Skeletal muscle satellite cell (primary cell): ENCODE measurements at regions not wholly inside any gene's neighbourhood (a gene's known extent, or its start where the extent isn't known, plus 50 kb on each side); places are given as distances from the start of the nearest gene placed in this dataset.

Experiments used
- H3K27me3 ChIP-seq: 2 replicates; pipeline ENCODE4 v1.7.0; 2013; ENCODE audit warnings: low read length; ENCODE audit not compliant: control insufficient read depth, insufficient read depth
- H3K36me3 ChIP-seq: 2 replicates; pipeline ENCODE4 v1.7.0; 2013; ENCODE audit warnings: mild to moderate bottlenecking, control low read depth, low read length; ENCODE audit not compliant: insufficient read depth
- H3K4me1 ChIP-seq: 2 replicates; pipeline ENCODE4 v1.7.0; 2013; ENCODE audit warnings: low read length; ENCODE audit not compliant: control insufficient read depth, insufficient read depth
- H3K4me2 ChIP-seq: 2 replicates; pipeline ENCODE4 v1.7.0; 2013; ENCODE audit warnings: mild to moderate bottlenecking, low read length
- H3K4me3 ChIP-seq: 2 replicates; pipeline ENCODE4 v1.7.0; 2013; ENCODE audit warnings: low read length
- H3K9ac ChIP-seq: 2 replicates; pipeline ENCODE4 v1.7.0; 2013; ENCODE audit warnings: mild to moderate bottlenecking, low read depth, low read length, moderate library complexity
- H3K9me3 ChIP-seq: replicated peaks from 2 replicates; pipeline ENCODE4 v1.7.0; 2013; ENCODE audit warnings: mild to moderate bottlenecking, control low read depth, low read length

GRCh38 chr2:192854706-192855105 lies 660.0 kb upstream of the TMEFF2 start:
- Histone ChIP-seq H3K4me2 (no peak overlapping the region), H3K4me1 (no peaks in the 10 kb centered on the region), H3K4me3 (no peak overlapping the region), H3K9me3 (no peaks in the 10 kb centered on the region), H3K27me3 (no peaks in the 10 kb centered on the region), H3K9ac (no peak overlapping the region), H3K36me3 (no peaks in the 10 kb centered on the region)

GRCh38 chr2:192854031-192854430 lies 659.3 kb upstream of the TMEFF2 start:
- H3K4me3 ChIP-seq: no peak overlapping the region
- no peaks in the 10 kb centered on the region for H3K36me3 ChIP-seq
- no peak overlapping the region for H3K4me2 ChIP-seq
- H3K9ac ChIP-seq: no peak overlapping the region
- no peaks in the 10 kb centered on the region for H3K27me3 ChIP-seq
- H3K9me3 ChIP-seq: no peaks in the 10 kb centered on the region
- no peaks in the 10 kb centered on the region for H3K4me1 ChIP-seq

- Histone ChIP-seq H3K9ac (no peak overlapping the region), H3K9me3 (no peaks in the 10 kb centered on the region), H3K36me3 (no peaks in the 10 kb centered on the region), H3K4me1 (no peaks in the 10 kb centered on the region), H3K4me3 (no peak overlapping the region), H3K27me3 (no peaks in the 10 kb centered on the region), H3K4me2 (no peak overlapping the region)
These were observed 634.2 kb upstream of the TMEFF2 start for GRCh38 chr2:192828947-192829346.

GRCh38 chr2:192828175-192828574 lies 633.4 kb upstream of the TMEFF2 start:
- Histone ChIP-seq H3K27me3 (no peaks in the 10 kb centered on the region), H3K4me3 (no peak overlapping the region), H3K36me3 (no peaks in the 10 kb centered on the region), H3K4me1 (no peaks in the 10 kb centered on the region), H3K9me3 (no peaks in the 10 kb centered on the region), H3K9ac (no peak overlapping the region), H3K4me2 (no peak overlapping the region)

GRCh38 chr2:192827735-192828134 lies 633.0 kb upstream of the TMEFF2 start:
- no peaks in the 10 kb centered on the region for H3K9me3 ChIP-seq

GRCh38 chr2:192814376-192814775 lies 619.6 kb upstream of the TMEFF2 start:
- no peaks in the 10 kb centered on the region for H3K36me3 ChIP-seq

More at GRCh38 chr2:192827735-192828134, 633.0 kb upstream of the TMEFF2 start:
- H3K36me3 ChIP-seq: no peaks in the 10 kb centered on the region
- H3K4me2 ChIP-seq: no peak overlapping the region
- no peaks in the 10 kb centered on the region for H3K27me3 ChIP-seq
- H3K9ac ChIP-seq: no peak overlapping the region
- H3K4me3 ChIP-seq: no peak overlapping the region
- H3K4me1 ChIP-seq: no peaks in the 10 kb centered on the region

GRCh38 chr2:192813341-192813740 lies 618.6 kb upstream of the TMEFF2 start:
- no peak overlapping the region for H3K4me2 ChIP-seq
- no peaks in the 10 kb centered on the region for H3K27me3 ChIP-seq
- H3K9me3 ChIP-seq: no peaks in the 10 kb centered on the region
- no peak overlapping the region for H3K4me3 ChIP-seq
- H3K9ac ChIP-seq: no peak overlapping the region
- no peaks in the 10 kb centered on the region for H3K36me3 ChIP-seq
- H3K4me1 ChIP-seq: no peaks in the 10 kb centered on the region

More at GRCh38 chr2:192814376-192814775, 619.6 kb upstream of the TMEFF2 start:
- no peak overlapping the region for H3K4me2 ChIP-seq
- no peak overlapping the region for H3K9ac ChIP-seq
- no peak overlapping the region for H3K4me3 ChIP-seq
- H3K9me3 ChIP-seq: no peaks in the 10 kb centered on the region
- H3K4me1 ChIP-seq: no peaks in the 10 kb centered on the region
- H3K27me3 ChIP-seq: no peaks in the 10 kb centered on the region

GRCh38 chr2:192809173-192809572 lies 614.4 kb upstream of the TMEFF2 start:
- Histone ChIP-seq H3K4me1 (no peaks in the 10 kb centered on the region), H3K4me3 (no peak overlapping the region), H3K9ac (no peak overlapping the region), H3K9me3 (no peaks in the 10 kb centered on the region), H3K4me2 (no peak overlapping the region), H3K27me3 (no peaks in the 10 kb centered on the region), H3K36me3 (no peaks in the 10 kb centered on the region)

GRCh38 chr2:192783643-192784042 lies 588.9 kb upstream of the TMEFF2 start:
- Histone ChIP-seq H3K9me3 (no peaks in the 10 kb centered on the region), H3K4me3 (no peak overlapping the region), H3K4me2 (no peak overlapping the region), H3K9ac (no peak overlapping the region), H3K27me3 (no peaks in the 10 kb centered on the region), H3K36me3 (no peaks in the 10 kb centered on the region), H3K4me1 (no peaks in the 10 kb centered on the region)

GRCh38 chr2:192775459-192776262 lies 580.9 kb upstream of the TMEFF2 start:
- Histone ChIP-seq H3K9me3 (no peaks in the 10 kb centered on the region), H3K4me2 (peak overlapping the region; percentile 38), H3K4me3 (no peak overlapping the region)

GRCh38 chr2:192775011-192775410 lies 580.3 kb upstream of the TMEFF2 start:
- H3K9me3 ChIP-seq: no peaks in the 10 kb centered on the region
- no peak overlapping the region for H3K4me3 ChIP-seq
- no peak overlapping the region for H3K4me2 ChIP-seq
- no peaks in the 10 kb centered on the region for H3K27me3 ChIP-seq
- H3K36me3 ChIP-seq: no peaks in the 10 kb centered on the region
- H3K9ac ChIP-seq: no peak overlapping the region
- peaks cover 5% of the 10 kb centered on the region for H3K4me1 ChIP-seq

More at GRCh38 chr2:192775459-192776262, 580.9 kb upstream of the TMEFF2 start:
- Histone ChIP-seq H3K27me3 (no peaks in the 10 kb centered on the region), H3K4me1 (peaks cover 5% of the 10 kb centered on the region), H3K9ac (no peak overlapping the region), H3K36me3 (no peaks in the 10 kb centered on the region)

GRCh38 chr2:192773044-192773443 lies 578.3 kb upstream of the TMEFF2 start:
- peaks cover 5% of the 10 kb centered on the region for H3K4me1 ChIP-seq
- H3K36me3 ChIP-seq: no peaks in the 10 kb centered on the region
- no peaks in the 10 kb centered on the region for H3K9me3 ChIP-seq
- no peak overlapping the region for H3K4me2 ChIP-seq
- no peak overlapping the region for H3K4me3 ChIP-seq
- H3K27me3 ChIP-seq: no peaks in the 10 kb centered on the region
- no peak overlapping the region for H3K9ac ChIP-seq
